Endothelial cell of umbilical vein (primary cell): ENCODE measurements at regions not wholly inside any gene's neighbourhood (a gene's known extent, or its start where the extent isn't known, plus 50 kb on each side); places are given as distances from the start of the nearest gene placed in this dataset.
"Not testable (repeated sequence)": the region's sequence is repeated elsewhere in the genome, so short reads cannot be mapped to it uniquely, and the experiment has no call there.

ENCODE experiments used
- BruUV-seq: library from RNA; stranded (reverse); fragments of 400-500 nt; replicated peaks from 2 replicates; lab custom pipeline; 2021; lab: Mats Ljungman, UMichigan
- CTCF ChIA-PET: fragments of 300-600, 350-600 bp; sonication (Branson Sonifier 250); formaldehyde crosslinking; loops from one replicate; lab custom pipeline; 2021; ENCODE audit warnings: antibody characterized with exemption, inconsistent platforms; lab: Charles Lee
- POLR2A ChIA-PET: fragments of 300-600, 350-600 bp; sonication (Branson Sonifier 250); formaldehyde crosslinking; loops from one replicate; lab custom pipeline; 2021; ENCODE audit warnings: antibody characterized with exemption, inconsistent platforms; lab: Charles Lee
- DNase-seq: peaks from one replicate; pipeline ENCODE4 v3.0.0-alpha.2; 2011; ENCODE audit warnings: low read depth, low spot score
- FAIRE-seq: peaks from 2 replicates; lab custom pipeline; 2011; peaks lifted over from hg19 to GRCh38; lab: Jason Lieb, UNC
- H2AFZ ChIP-seq: 2 replicates; pipeline ENCODE4 v1.6.0; 2012; ENCODE audit warnings: low read depth, low read length, control low read depth, inconsistent platforms
- H3K27ac ChIP-seq: 2 replicates; pipeline ENCODE4 v1.5.1; 2011; ENCODE audit warnings: low read depth, mild to moderate bottlenecking, control low read depth, low read length, moderate library complexity; ENCODE audit not compliant: insufficient read depth
- H3K27me3 ChIP-seq, 2 experiments: 2 replicates each; pipeline versions ENCODE4 v1.6.0 to v1.6.1; 2011; ENCODE audit warnings: low read length in 2 of 2, mixed read lengths in 1 of 2; ENCODE audit not compliant: control insufficient read depth in 2 of 2, insufficient read depth in 2 of 2
- H3K36me3 ChIP-seq, 2 experiments: 2 replicates in 1 of 2; 3 replicates in 1 of 2; pipeline ENCODE4 v1.5.1; 2011; ENCODE audit warnings: low read length in 2 of 2, mild to moderate bottlenecking in 1 of 2, moderate library complexity in 1 of 2; ENCODE audit not compliant: control insufficient read depth in 2 of 2, insufficient read depth in 2 of 2; ENCODE audit errors: extremely low read depth in 1 of 2
- H3K4me1 ChIP-seq: 3 replicates; pipeline ENCODE4 v1.5.1; 2011; ENCODE audit warnings: mild to moderate bottlenecking, low read length; ENCODE audit not compliant: control insufficient read depth, insufficient read depth; ENCODE audit errors: extremely low read depth
- H3K4me2 ChIP-seq: 2 replicates; pipeline ENCODE4 v1.6.1; 2011; ENCODE audit warnings: low read length, control low read depth, mixed read lengths; ENCODE audit not compliant: insufficient read depth
- H3K4me3 ChIP-seq, 3 experiments: fragments of 200-600 bp in 1 of 3; sonication (generic), shearing (Covaris generic) in 1 of 3; replicated peaks in 1 of 3; 2 replicates each; pipeline ENCODE4 v1.5.1; 2011 to 2016; ENCODE audit warnings: control low read depth in 3 of 3, low read length in 3 of 3, mild to moderate bottlenecking in 2 of 3, inconsistent platforms in 1 of 3, low read depth in 1 of 3, moderate library complexity in 1 of 3; ENCODE audit not compliant: insufficient read depth in 1 of 3
- H3K79me2 ChIP-seq: 2 replicates; pipeline ENCODE4 v1.6.0; 2012; ENCODE audit warnings: low read length, inconsistent platforms; ENCODE audit not compliant: control insufficient read depth, insufficient read depth
- H3K9ac ChIP-seq: replicated peaks from 2 replicates; pipeline ENCODE3; 2011; ENCODE audit warnings: low read length, control low read depth; ENCODE audit not compliant: insufficient read depth; ENCODE audit errors: extremely low read depth
- H3K9me1 ChIP-seq: replicated peaks from 3 replicates; pipeline ENCODE4 v1.6.0; 2011; ENCODE audit warnings: mild to moderate bottlenecking, low read length; ENCODE audit not compliant: control insufficient read depth, insufficient read depth; ENCODE audit errors: extremely low read depth
- H3K9me3 ChIP-seq: replicated peaks from 2 replicates; pipeline ENCODE4 v1.5.1; 2012; ENCODE audit warnings: low read length, inconsistent platforms; ENCODE audit not compliant: control insufficient read depth, insufficient read depth
- H4K20me1 ChIP-seq: replicated peaks from 2 replicates; pipeline ENCODE3; 2011; ENCODE audit warnings: mild to moderate bottlenecking, low read length; ENCODE audit not compliant: control insufficient read depth, insufficient read depth; ENCODE audit errors: extremely low read depth
- FOS ChIP-seq: IDR thresholded peaks from 2 replicates; pipeline ENCODE4 v1.6.1; 2011; ENCODE audit warnings: mild to moderate bottlenecking, low read length, moderate library complexity, borderline replicate concordance; ENCODE audit not compliant: insufficient read depth
- MYC ChIP-seq: IDR thresholded peaks from one replicate; pipeline ENCODE4 v1.6.1; 2011; ENCODE audit warnings: mild to moderate bottlenecking, low read depth, low read length
- POLR2A ChIP-seq: IDR thresholded peaks from 2 replicates; pipeline ENCODE4 v1.6.1; 2012; ENCODE audit warnings: low read depth, mild to moderate bottlenecking, control low read depth, low read length
- dilution Hi-C: fragments of 300-500 bp; cut with MboI; formaldehyde crosslinking; loops from one replicate; pipeline ENCODE4 v1.15.0; 2019; ENCODE audit warnings: low sequenced_read_pairs; ENCODE audit not compliant: extremely low pct_ligation_motif_present
- intact Hi-C: fragments of 100-400 bp; cut with micrococcal nuclease; formaldehyde crosslinking; loops from one replicate; pipeline ENCODE4 v1.10.0; 2022
- TF ChIP-seq, protein P1 (sequence below), 2 donors: IDR thresholded peaks; 1 replicate in 1 of 2; 2 replicates in 1 of 2; pipeline ENCODE4 v1.5.1; 2011; ENCODE audit warnings: low read length in 2 of 2, mild to moderate bottlenecking in 2 of 2, moderate library complexity in 2 of 2, control low read depth in 1 of 2, inconsistent platforms in 1 of 2, low read depth in 1 of 2; ENCODE audit not compliant: insufficient read depth in 1 of 2; ENCODE audit errors: extremely low read depth in 1 of 2
- TF ChIP-seq, protein P2 (sequence below): IDR thresholded peaks from 2 replicates; pipeline ENCODE4 v1.6.1; 2011; ENCODE audit not compliant: insufficient read depth, insufficient read length

DNA sequence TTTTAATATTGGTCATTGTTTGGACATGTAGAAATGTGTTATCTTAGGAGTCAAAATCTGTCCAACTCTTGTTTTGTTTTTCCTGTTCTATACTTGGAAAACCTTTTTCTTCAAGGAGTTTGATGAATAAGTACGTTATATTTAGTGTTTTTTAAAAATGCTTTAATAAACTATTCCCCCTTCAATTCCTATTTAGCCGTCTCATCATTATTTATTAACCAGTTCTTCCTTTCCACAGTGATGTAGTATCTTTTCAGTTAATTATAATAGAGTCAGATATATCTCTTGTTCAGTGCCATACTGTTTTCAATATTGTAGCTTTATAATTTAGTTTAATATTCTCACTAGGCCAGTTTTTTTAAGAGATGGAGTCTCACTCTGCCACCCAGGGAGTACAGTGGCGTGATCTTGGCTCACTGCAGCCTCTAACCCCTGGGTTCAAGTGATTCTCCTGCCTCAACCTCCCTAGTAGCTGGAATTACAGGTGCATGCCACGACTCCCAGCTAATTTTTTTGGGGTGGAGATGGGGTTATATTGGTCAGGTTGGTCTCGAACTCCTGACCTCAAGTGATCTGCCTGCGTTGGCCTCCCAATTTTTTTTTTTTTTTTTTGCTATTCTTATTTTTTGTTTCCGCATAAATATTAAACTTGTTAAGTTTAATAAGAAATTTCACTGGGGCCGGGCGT lies 72.9 kb downstream of the KPNA2 start:
- H3K9ac ChIP-seq: no peak overlapping the region
- POLR2A ChIA-PET: no interaction called here
- H3K36me3 ChIP-seq: no peaks in the 10 kb centered on the region
- H3K79me2 ChIP-seq: peaks cover 8% of the 10 kb centered on the region
- no peaks in the 10 kb centered on the region for H3K9me3 ChIP-seq
- BruUV-seq: no TSS peak
- FAIRE-seq: no peak
- TF ChIP-seq FOS (no peak), MYC (no peak), POLR2A (no peak)
- TF ChIP-seq, protein P1, sequence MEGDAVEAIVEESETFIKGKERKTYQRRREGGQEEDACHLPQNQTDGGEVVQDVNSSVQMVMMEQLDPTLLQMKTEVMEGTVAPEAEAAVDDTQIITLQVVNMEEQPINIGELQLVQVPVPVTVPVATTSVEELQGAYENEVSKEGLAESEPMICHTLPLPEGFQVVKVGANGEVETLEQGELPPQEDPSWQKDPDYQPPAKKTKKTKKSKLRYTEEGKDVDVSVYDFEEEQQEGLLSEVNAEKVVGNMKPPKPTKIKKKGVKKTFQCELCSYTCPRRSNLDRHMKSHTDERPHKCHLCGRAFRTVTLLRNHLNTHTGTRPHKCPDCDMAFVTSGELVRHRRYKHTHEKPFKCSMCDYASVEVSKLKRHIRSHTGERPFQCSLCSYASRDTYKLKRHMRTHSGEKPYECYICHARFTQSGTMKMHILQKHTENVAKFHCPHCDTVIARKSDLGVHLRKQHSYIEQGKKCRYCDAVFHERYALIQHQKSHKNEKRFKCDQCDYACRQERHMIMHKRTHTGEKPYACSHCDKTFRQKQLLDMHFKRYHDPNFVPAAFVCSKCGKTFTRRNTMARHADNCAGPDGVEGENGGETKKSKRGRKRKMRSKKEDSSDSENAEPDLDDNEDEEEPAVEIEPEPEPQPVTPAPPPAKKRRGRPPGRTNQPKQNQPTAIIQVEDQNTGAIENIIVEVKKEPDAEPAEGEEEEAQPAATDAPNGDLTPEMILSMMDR (IDR thresholded peaks at IDR 0.05; ENCODE audit: extremely low read depth in 1 of 2, insufficient read depth in 1 of 2, low read depth in 1 of 2, low read length in 2 of 2): no peak
- TF ChIP-seq, protein P2, sequence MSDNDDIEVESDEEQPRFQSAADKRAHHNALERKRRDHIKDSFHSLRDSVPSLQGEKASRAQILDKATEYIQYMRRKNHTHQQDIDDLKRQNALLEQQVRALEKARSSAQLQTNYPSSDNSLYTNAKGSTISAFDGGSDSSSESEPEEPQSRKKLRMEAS: no peak
- H3K9me1 ChIP-seq: no peaks in the 10 kb centered on the region
- no peak overlapping the region for H3K27ac ChIP-seq
- dilution Hi-C loops (no loop called here), intact Hi-C loops (no loop called here)
- H3K4me2 ChIP-seq: no peak overlapping the region
- CTCF ChIA-PET: no interaction called here
- H3K27me3 ChIP-seq: no peaks in the 10 kb centered on the region
- H4K20me1 ChIP-seq: no peaks in the 10 kb centered on the region
- DNase-seq: no peak
- no peak overlapping the region for H2AFZ ChIP-seq
- no peaks in the 10 kb centered on the region for H3K4me1 ChIP-seq
- H3K4me3 ChIP-seq: no peak overlapping the region

DNA sequence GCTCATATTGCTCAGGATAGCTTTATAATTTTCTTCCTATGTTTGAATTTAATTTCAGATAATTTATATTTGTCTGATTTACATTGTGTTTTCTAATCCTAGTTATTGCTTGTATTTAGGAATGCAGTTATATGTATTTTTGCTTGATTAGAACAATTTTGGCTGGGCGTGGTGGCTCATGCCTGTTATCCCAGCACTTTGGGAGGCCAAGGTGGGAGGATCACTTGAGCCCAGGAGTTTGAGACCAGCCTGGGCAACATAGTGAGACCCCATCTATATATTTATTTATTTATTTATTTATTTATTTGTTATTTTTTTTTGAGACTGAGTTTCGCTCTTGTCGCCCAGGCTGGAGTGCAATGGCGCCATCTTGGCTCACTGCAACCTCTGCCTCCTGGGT lies 73.9 kb downstream of the KPNA2 start:
- dilution Hi-C loops, H3K4me3 ChIP-seq, H3K9me3 ChIP-seq, H4K20me1 ChIP-seq, H3K27me3 ChIP-seq, H3K4me2 ChIP-seq, BruUV-seq, H3K27ac ChIP-seq, intact Hi-C loops, CTCF ChIA-PET, H3K79me2 ChIP-seq, H3K9me1 ChIP-seq, POLR2A ChIA-PET, FAIRE-seq, H2AFZ ChIP-seq, H3K36me3 ChIP-seq, H3K9ac ChIP-seq, H3K4me1 ChIP-seq, DNase-seq: not testable (repeated sequence)

DNA sequence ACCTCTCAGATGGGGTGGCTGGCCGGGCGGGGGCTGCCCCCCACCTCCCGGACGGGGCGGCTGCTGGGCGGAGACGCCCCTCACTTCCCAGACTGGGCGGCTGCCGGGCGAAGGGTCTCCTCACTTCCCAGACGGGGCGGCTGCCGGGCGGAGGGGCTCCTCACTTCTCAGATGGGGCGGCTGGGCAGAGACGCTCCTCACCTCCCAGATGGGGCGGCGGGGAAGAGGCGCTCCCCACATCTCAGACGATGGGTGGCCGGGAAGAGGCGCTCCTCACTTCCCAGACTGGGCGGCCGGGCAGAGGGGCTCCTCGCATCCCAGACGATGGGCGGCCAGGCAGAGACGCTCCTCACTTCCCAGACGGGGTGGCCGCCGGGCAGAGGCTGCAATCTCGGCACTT lies 80.7 kb downstream of the KPNA2 start:
- POLR2A ChIA-PET, dilution Hi-C loops: not testable (repeated sequence)

More for the DNA sequence above, 80.7 kb downstream of the KPNA2 start:
- intact Hi-C loops, H3K9ac ChIP-seq, H4K20me1 ChIP-seq, H3K36me3 ChIP-seq, CTCF ChIA-PET, H2AFZ ChIP-seq, H3K27me3 ChIP-seq, H3K4me3 ChIP-seq, BruUV-seq, H3K79me2 ChIP-seq, H3K27ac ChIP-seq, FAIRE-seq, H3K9me1 ChIP-seq, H3K4me1 ChIP-seq, DNase-seq, H3K9me3 ChIP-seq, H3K4me2 ChIP-seq: not testable (repeated sequence)
